GM06990 (cell line): ENCODE measurements at regions not wholly inside any gene's neighbourhood (a gene's known extent, or its start where the extent isn't known, plus 50 kb on each side); places are given as distances from the start of the nearest gene placed in this dataset.

ENCODE experiments used
- DNase-seq: peaks from one replicate; pipeline ENCODE4 v3.0.0-alpha.2; 2011; ENCODE audit not compliant: insufficient read length; ENCODE audit errors: extremely low read depth
- H3K27me3 ChIP-seq: replicated peaks from 2 replicates; pipeline ENCODE4 v1.6.0; 2011; ENCODE audit warnings: low read length; ENCODE audit not compliant: control insufficient read depth, insufficient read depth
- H3K36me3 ChIP-seq: 2 replicates; pipeline ENCODE4 v1.5.1; 2011; ENCODE audit warnings: low read length; ENCODE audit not compliant: control insufficient read depth, insufficient read depth
- H3K4me3 ChIP-seq: replicated peaks from 2 replicates; pipeline ENCODE4 v1.5.1; 2011; ENCODE audit warnings: low read depth, mild to moderate bottlenecking, control low read depth, low read length
- TF ChIP-seq, protein P1 (sequence below): IDR thresholded peaks from 2 replicates; pipeline ENCODE4 v1.5.1; 2011; ENCODE audit warnings: low read length, control low read depth, mild to moderate bottlenecking, inconsistent platforms; ENCODE audit not compliant: insufficient read depth, poor library complexity, severe bottlenecking

- Histone ChIP-seq H3K4me3 (no peak overlapping the region), H3K36me3 (no peaks in the 10 kb centered on the region), H3K27me3 (no peaks in the 10 kb centered on the region)
- TF ChIP-seq, protein P1, sequence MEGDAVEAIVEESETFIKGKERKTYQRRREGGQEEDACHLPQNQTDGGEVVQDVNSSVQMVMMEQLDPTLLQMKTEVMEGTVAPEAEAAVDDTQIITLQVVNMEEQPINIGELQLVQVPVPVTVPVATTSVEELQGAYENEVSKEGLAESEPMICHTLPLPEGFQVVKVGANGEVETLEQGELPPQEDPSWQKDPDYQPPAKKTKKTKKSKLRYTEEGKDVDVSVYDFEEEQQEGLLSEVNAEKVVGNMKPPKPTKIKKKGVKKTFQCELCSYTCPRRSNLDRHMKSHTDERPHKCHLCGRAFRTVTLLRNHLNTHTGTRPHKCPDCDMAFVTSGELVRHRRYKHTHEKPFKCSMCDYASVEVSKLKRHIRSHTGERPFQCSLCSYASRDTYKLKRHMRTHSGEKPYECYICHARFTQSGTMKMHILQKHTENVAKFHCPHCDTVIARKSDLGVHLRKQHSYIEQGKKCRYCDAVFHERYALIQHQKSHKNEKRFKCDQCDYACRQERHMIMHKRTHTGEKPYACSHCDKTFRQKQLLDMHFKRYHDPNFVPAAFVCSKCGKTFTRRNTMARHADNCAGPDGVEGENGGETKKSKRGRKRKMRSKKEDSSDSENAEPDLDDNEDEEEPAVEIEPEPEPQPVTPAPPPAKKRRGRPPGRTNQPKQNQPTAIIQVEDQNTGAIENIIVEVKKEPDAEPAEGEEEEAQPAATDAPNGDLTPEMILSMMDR = no peak
- DNase-seq = no peak
Observed at GRCh38 chr1:195999022-195999421, 609.2 kb downstream of the KCNT2 start.

DNA sequence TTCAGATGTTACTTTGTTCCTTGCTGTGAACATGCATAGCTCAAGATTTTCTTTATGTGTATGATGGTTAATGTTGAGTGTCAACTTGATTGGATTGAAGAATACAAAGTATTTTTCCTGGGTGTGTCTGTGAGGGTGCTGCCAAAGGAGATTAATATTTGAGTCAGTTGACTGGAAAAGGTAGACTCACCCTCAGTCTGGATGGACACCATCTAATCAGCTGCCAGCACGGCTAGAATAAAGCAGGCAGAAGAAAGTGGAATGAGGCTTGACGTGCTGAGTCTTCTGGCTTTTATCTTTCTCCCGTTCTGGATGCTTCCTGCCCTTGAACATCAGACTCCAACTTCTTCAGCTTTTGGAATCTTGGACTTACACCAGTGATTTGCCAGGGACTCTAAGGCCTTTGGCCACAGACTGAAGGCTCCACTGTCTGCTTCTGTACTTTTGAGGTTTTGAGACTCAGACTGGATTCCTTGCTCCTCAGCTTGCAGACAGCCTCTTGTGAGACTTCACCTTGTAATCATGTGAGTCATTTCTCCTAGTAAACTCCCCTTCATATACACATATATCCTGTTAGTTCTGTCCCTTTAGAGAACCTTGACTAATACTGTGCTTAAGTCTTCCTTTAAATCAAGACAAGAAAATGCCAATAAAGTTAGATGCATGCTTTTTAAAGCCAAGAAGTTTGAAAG, 626.6 kb downstream of the KCNT2 start:
- Histone ChIP-seq H3K4me3 (no peak overlapping the region), H3K27me3 (no peaks in the 10 kb centered on the region), H3K36me3 (no peaks in the 10 kb centered on the region)
- no peak for DNase-seq
- TF ChIP-seq, protein P1 = no peak

DNA sequence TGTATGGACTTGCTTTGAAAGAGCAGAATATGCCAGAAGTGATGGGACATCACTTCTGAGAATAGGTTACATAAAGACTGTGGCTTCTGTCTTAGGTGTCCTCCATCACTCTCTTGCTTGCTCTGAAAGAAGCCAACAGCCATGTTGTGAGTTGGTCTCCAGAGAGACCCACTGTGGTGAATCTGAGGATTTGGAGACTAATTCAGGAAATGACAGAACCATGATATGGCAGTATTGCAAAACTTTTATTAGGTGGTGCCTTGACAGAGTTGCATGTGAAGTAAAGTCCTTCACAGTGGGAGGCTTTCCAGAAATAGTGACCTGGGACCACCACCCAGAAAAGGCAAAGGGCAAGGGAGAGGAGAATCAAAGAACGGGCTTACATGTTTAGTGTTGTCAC, 628.6 kb downstream of the KCNT2 start:
- no peak for DNase-seq
- Histone ChIP-seq H3K36me3 (no peaks in the 10 kb centered on the region), H3K27me3 (no peaks in the 10 kb centered on the region), H3K4me3 (no peak overlapping the region)
- TF ChIP-seq, protein P1 = no peak

DNA sequence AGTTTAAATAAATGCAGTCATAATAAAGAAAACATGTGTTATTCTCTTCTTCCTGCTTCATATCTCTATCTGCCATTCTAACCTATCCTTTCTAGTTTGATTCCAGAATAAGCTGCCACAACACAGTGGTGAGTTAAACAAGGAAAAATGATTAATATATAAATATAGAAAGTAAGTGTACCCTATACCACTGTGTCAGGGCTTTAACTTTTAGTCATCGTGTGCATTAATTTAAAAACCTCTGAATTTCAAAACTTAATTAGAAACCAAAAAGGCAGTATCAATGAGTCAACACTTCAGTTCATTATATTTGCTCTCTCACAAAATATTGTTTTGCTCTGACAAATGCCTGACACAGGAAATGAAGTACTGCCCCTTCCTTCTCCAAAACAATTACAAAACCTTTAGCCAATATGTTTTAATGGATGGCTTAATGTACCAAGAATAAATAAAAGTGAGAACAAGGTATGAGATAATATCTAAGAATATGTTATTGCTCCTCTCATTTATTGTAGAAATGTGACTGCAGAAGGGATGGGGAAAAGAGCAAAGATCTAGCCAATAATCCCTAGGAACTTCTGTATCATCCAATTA, 634.8 kb downstream of the KCNT2 start:
- no peak for DNase-seq
- TF ChIP-seq, protein P1 = no peak
- Histone ChIP-seq H3K4me3 (no peak overlapping the region), H3K27me3 (no peaks in the 10 kb centered on the region), H3K36me3 (no peaks in the 10 kb centered on the region)

GRCh38 chr1:195971589-195971988, 636.7 kb downstream of the KCNT2 start:
- no peak for DNase-seq
- TF ChIP-seq, protein P1 = no peak
- H3K27me3 ChIP-seq = no peaks in the 10 kb centered on the region
- no peaks in the 10 kb centered on the region for H3K36me3 ChIP-seq
- H3K4me3 ChIP-seq = no peak overlapping the region
